ENCODE measurements at regions not wholly inside any gene's neighbourhood (a gene's known extent, or its start where the extent isn't known, plus 50 kb on each side); places are given as distances from the start of the nearest gene placed in this dataset.

GRCh38 chr1:213366141-213366831 is 315.2 kb downstream of the RPS6KC1 start:
- Mint-ChIP-seq H3K36me3 (peaks cover 13% of the 10 kb centered on the region), H3K4me1 (peaks cover 7% of the 10 kb centered on the region), H3K27me3 (ENCODE audit: low read depth) (no peaks in the 10 kb centered on the region), H3K27ac (no peak overlapping the region), H3K9me3 (peaks cover 20% of the 10 kb centered on the region), H3K4me3 (no peak overlapping the region)
- ATAC-seq (no peak), DNase-seq (ENCODE audit: low spot score) (no peak)
- ChIA-PET CTCF (no interaction called here), POLR2A (no interaction called here)
- TF ChIP-seq MXD4 (CRISPR knock-in tag; IDR thresholded peaks at IDR 0.05; ENCODE audit: borderline replicate concordance) (no peak), RORB (CRISPR knock-in tag; IDR thresholded peaks at IDR 0.05) (no peak), GABPB1 (CRISPR knock-in tag; IDR thresholded peaks at IDR 0.05) (no peak), ESRRA (CRISPR knock-in tag; IDR thresholded peaks at IDR 0.05; ENCODE audit: borderline replicate concordance) (no peak), E2F5 (CRISPR knock-in tag; IDR thresholded peaks at IDR 0.05) (no peak), HMGXB4 (CRISPR knock-in tag; IDR thresholded peaks at IDR 0.05) (no peak), GRHL2 (CRISPR knock-in tag; IDR thresholded peaks at IDR 0.05; ENCODE audit: insufficient replicate concordance, severe bottlenecking) (no peak), JUN (CRISPR knock-in tag; IDR thresholded peaks at IDR 0.05) (no peak), SMAD3 (CRISPR knock-in tag; IDR thresholded peaks at IDR 0.05; ENCODE audit: borderline replicate concordance) (no peak), ZNF512 (CRISPR knock-in tag; IDR thresholded peaks at IDR 0.05; ENCODE audit: borderline replicate concordance) (no peak)

GRCh38 chr1:213369465-213369864 is 318.4 kb downstream of the RPS6KC1 start:
- H3K9me3 Mint-ChIP-seq: no peaks in the 10 kb centered on the region
- no peak overlapping the region for H3K4me3 Mint-ChIP-seq
- no peaks in the 10 kb centered on the region for H3K36me3 Mint-ChIP-seq
- no peak for ATAC-seq
- no peak overlapping the region for H3K27ac Mint-ChIP-seq
- no peaks in the 10 kb centered on the region for H3K27me3 Mint-ChIP-seq (ENCODE audit: low read depth)
- DNase-seq (ENCODE audit: low spot score): no peak
- ChIA-PET POLR2A (interaction anchor here (0.6 kb wide), 1 partner anchor 917 kb away, joined by 3 read pairs; no protein-coding TSS in a partner anchor), CTCF (no interaction called here)
- peaks cover 18% of the 10 kb centered on the region for H3K4me1 Mint-ChIP-seq
- TF ChIP-seq ZNF219 (CRISPR knock-in tag; IDR thresholded peaks at IDR 0.05; ENCODE audit: borderline replicate concordance) (no peak), CTCF (IDR thresholded peaks at IDR 0.05) (no peak), ZNF512 (CRISPR knock-in tag; IDR thresholded peaks at IDR 0.05; ENCODE audit: borderline replicate concordance) (no peak)

- H3K27me3 Mint-ChIP-seq (ENCODE audit: low read depth): no peaks in the 10 kb centered on the region
- CTCF ChIA-PET: no interaction called here
- H3K27ac Mint-ChIP-seq: no peak overlapping the region
- TF ChIP-seq SOX15 (CRISPR knock-in tag; IDR thresholded peaks at IDR 0.05) (no peak), ZNF281 (CRISPR knock-in tag; IDR thresholded peaks at IDR 0.05) (no peak), TP53 (CRISPR knock-in tag; IDR thresholded peaks at IDR 0.05) (no peak), FOXJ3 (CRISPR knock-in tag; IDR thresholded peaks at IDR 0.05; ENCODE audit: borderline replicate concordance) (no peak), AFF4 (CRISPR knock-in tag; IDR thresholded peaks at IDR 0.05; ENCODE audit: borderline replicate concordance) (no peak)
These were observed 319.5 kb downstream of the RPS6KC1 start for GRCh38 chr1:213370523-213370922.

More at GRCh38 chr1:213370523-213370922, 319.5 kb downstream of the RPS6KC1 start:
- Mint-ChIP-seq H3K4me1 (peaks cover 18% of the 10 kb centered on the region), H3K36me3 (no peaks in the 10 kb centered on the region), H3K4me3 (no peak overlapping the region), H3K9me3 (no peaks in the 10 kb centered on the region)
- POLR2A ChIA-PET: no interaction called here
- no peak for DNase-seq (ENCODE audit: low spot score)
- no peak for ATAC-seq
